ENCODE measurements at regions not wholly inside any gene's neighbourhood (a gene's known extent, or its start where the extent isn't known, plus 50 kb on each side); places are given as distances from the start of the nearest gene placed in this dataset.

DNA sequence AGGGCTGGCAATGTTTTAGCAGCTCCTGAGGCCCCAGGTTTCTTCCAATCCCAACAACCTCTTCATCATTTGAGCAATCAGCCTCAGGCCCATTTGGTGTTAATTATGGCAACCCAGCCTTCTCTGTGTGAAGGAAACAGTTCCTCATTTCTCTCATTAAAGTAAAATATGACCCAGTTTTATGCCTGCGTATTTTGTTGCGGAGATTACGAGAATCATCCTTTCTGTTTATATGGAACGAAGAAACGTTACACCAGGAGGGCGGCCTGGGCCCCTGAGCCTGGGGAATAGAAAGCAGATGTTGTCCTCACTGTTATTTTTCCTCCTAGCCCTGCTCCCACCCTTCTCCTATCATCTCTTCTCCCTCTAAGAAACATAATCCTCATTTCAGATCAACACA, 332.2 kb upstream of the USP24 start:
- no peaks in the 10 kb centered on the region for H3K36me3 ChIP-seq (ENCODE audit: insufficient read depth, low read length)
- no peaks in the 10 kb centered on the region for H3K4me1 ChIP-seq (ENCODE audit: insufficient read depth, low read length, poor library complexity, severe bottlenecking)
- H3K9ac ChIP-seq (ENCODE audit: low read depth, low read length, poor library complexity, severe bottlenecking) = no peak overlapping the region
- no peak overlapping the region for H3K4me3 ChIP-seq (ENCODE audit: low read length, poor library complexity, severe bottlenecking)
- H3F3A ChIP-seq (ENCODE audit: low read depth) = no peaks in the 10 kb centered on the region
- no peak overlapping the region for H3K4me2 ChIP-seq (ENCODE audit: low read depth, low read length, poor library complexity, severe bottlenecking)
- no peaks in the 10 kb centered on the region for H3K79me2 ChIP-seq (ENCODE audit: insufficient read depth, low read length)
- H4K20me1 ChIP-seq (ENCODE audit: insufficient read depth, low read length, poor library complexity, severe bottlenecking) = no peaks in the 10 kb centered on the region
- no peak for TF ChIP-seq EZH2phosphoT487 (IDR thresholded peaks at IDR 0.05; ENCODE audit: borderline replicate concordance)
- TF ChIP-seq CTCF (conservative IDR thresholded peaks at IDR 0.05; ENCODE audit: low read length) = no peak
- no peaks in the 10 kb centered on the region for H3K9me3 ChIP-seq (ENCODE audit: insufficient read depth, low read depth, low read length)
- no peaks in the 10 kb centered on the region for H3K9me2 ChIP-seq (replicated peaks; ENCODE audit: low read depth, low read length)
- H2AFZ ChIP-seq (ENCODE audit: low read length) = no peak overlapping the region
- H3K27me3 ChIP-seq (ENCODE audit: insufficient read depth, low read length, poor library complexity, severe bottlenecking) = no peaks in the 10 kb centered on the region

DNA sequence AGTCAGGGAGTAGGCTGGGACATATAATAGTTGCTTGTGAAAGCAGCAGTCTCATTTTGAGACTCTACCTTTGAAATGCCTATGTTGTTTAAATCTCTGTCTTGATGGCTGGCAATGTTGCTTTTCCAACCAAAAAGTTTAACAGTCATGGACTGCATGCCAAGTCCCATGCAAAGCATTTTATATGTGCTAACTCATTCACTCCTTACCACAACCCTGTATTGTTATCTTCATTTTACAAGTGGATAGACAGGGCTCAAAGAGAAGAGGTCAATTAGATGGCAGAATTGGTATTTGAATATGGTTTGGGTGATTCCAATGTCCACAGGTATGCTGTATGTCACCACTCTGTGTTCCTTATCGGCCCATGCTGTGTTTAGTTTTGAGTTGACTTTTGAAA, 331.4 kb upstream of the USP24 start:
- Histone ChIP-seq H4K20me1 (ENCODE audit: insufficient read depth, low read length, poor library complexity, severe bottlenecking) (no peaks in the 10 kb centered on the region), H3K36me3 (ENCODE audit: insufficient read depth, low read length) (no peaks in the 10 kb centered on the region), H3K4me2 (ENCODE audit: low read depth, low read length, poor library complexity, severe bottlenecking) (no peak overlapping the region), H3K79me2 (ENCODE audit: insufficient read depth, low read length) (no peaks in the 10 kb centered on the region), H3F3A (ENCODE audit: low read depth) (no peaks in the 10 kb centered on the region), H3K4me1 (ENCODE audit: insufficient read depth, low read length, poor library complexity, severe bottlenecking) (no peaks in the 10 kb centered on the region), H3K9me3 (ENCODE audit: insufficient read depth, low read depth, low read length) (no peaks in the 10 kb centered on the region), H3K9ac (ENCODE audit: low read depth, low read length, poor library complexity, severe bottlenecking) (no peak overlapping the region), H3K9me2 (replicated peaks; ENCODE audit: low read depth, low read length) (no peaks in the 10 kb centered on the region), H2AFZ (ENCODE audit: low read length) (no peak overlapping the region), H3K27me3 (ENCODE audit: insufficient read depth, low read length, poor library complexity, severe bottlenecking) (no peaks in the 10 kb centered on the region), H3K4me3 (ENCODE audit: low read length, poor library complexity, severe bottlenecking) (no peak overlapping the region)
- TF ChIP-seq EZH2phosphoT487 (IDR thresholded peaks at IDR 0.05; ENCODE audit: borderline replicate concordance) (no peak), CTCF (conservative IDR thresholded peaks at IDR 0.05; ENCODE audit: low read length) (no peak)

DNA sequence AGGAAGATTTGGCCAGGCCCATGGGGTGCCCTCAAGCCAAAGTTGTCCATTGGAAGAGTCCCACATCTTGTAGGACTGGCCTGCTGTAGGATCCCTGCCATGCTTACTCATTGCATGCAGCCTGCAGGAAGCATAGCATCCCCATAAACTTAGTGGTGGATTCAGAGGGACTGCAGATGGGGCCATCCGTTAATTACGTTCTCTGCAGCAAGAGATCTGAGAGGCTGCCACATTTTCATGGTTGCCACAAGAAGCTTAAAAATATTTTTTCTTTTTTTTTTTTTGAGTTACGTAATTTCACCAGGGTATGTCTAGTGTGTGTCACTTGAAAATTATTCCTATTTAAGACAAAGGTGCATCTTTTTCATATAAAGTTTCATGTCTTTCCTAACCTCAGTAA, 329.7 kb upstream of the USP24 start:
- Histone ChIP-seq H3K4me1 (ENCODE audit: insufficient read depth, low read length, poor library complexity, severe bottlenecking) (no peaks in the 10 kb centered on the region), H3K4me3 (ENCODE audit: low read length, poor library complexity, severe bottlenecking) (no peak overlapping the region), H3K9me2 (replicated peaks; ENCODE audit: low read depth, low read length) (no peaks in the 10 kb centered on the region), H3K79me2 (ENCODE audit: insufficient read depth, low read length) (no peaks in the 10 kb centered on the region), H4K20me1 (ENCODE audit: insufficient read depth, low read length, poor library complexity, severe bottlenecking) (no peaks in the 10 kb centered on the region), H2AFZ (ENCODE audit: low read length) (no peak overlapping the region), H3K9me3 (ENCODE audit: insufficient read depth, low read depth, low read length) (no peaks in the 10 kb centered on the region), H3K4me2 (ENCODE audit: low read depth, low read length, poor library complexity, severe bottlenecking) (no peak overlapping the region), H3K9ac (ENCODE audit: low read depth, low read length, poor library complexity, severe bottlenecking) (no peak overlapping the region), H3K27me3 (ENCODE audit: insufficient read depth, low read length, poor library complexity, severe bottlenecking) (no peaks in the 10 kb centered on the region), H3K36me3 (ENCODE audit: insufficient read depth, low read length) (no peaks in the 10 kb centered on the region), H3F3A (ENCODE audit: low read depth) (no peaks in the 10 kb centered on the region)
- TF ChIP-seq EZH2phosphoT487 (IDR thresholded peaks at IDR 0.05; ENCODE audit: borderline replicate concordance) = no peak
- no peak for TF ChIP-seq CTCF (conservative IDR thresholded peaks at IDR 0.05; ENCODE audit: low read length)

Measured in Loucy (cell line).